Ascending aorta (tissue), 2 donors: ENCODE measurements at regions not wholly inside any gene's neighbourhood (a gene's known extent, or its start where the extent isn't known, plus 50 kb on each side); places are given as distances from the start of the nearest gene placed in this dataset.

Experiments
- DNase-seq, 2 donors: peaks; one replicate each; pipeline ENCODE4 v3.0.0-alpha.2; 2019; ENCODE audit warnings: low spot score in 2 of 2
- H3K27ac ChIP-seq, 2 donors: fragments of 200-600 bp; sonication (generic); one replicate each; pipeline ENCODE4 v1.5.1; 2016 to 2017; ENCODE audit warnings: mild to moderate bottlenecking in 1 of 2
- H3K27me3 ChIP-seq: fragments of 200-600 bp; sonication (generic); one replicate; pipeline ENCODE4 v1.5.1; 2017
- H3K36me3 ChIP-seq, 2 donors: fragments of 200-600 bp; sonication (generic); one replicate each; pipeline ENCODE4 v1.5.1; 2016
- H3K4me1 ChIP-seq, 2 donors: fragments of 200-600 bp; sonication (generic); one replicate each; pipeline ENCODE4 v1.5.1; 2016 to 2017; ENCODE audit warnings: mild to moderate bottlenecking in 1 of 2
- H3K4me3 ChIP-seq, 2 donors: fragments of 200-600 bp; sonication (generic); one replicate each; pipeline ENCODE4 v1.5.1; 2016 to 2017; ENCODE audit warnings: mild to moderate bottlenecking in 1 of 2
- H3K9me3 ChIP-seq, 2 donors: fragments of 200-600 bp; sonication (generic); one replicate each; pipeline ENCODE4 v1.5.1; 2016
- intact Hi-C: fragments of 100-400 bp; cut with DNase I; formaldehyde crosslinking; loops from one replicate; pipeline ENCODE4 v1.15.1; 2023
- TF ChIP-seq, protein P1 (sequence below), 3 experiments: fragments of 200-600 bp in 2 of 3; fragments of 450-650 bp in 1 of 3; sonication (generic) in 2 of 3; IDR thresholded peaks; one replicate each; pipeline ENCODE4 v1.5.1; 2016 to 2019; ENCODE audit warnings: antibody characterized with exemption in 3 of 3, mild to moderate bottlenecking in 1 of 3, moderate library complexity in 1 of 3

DNA sequence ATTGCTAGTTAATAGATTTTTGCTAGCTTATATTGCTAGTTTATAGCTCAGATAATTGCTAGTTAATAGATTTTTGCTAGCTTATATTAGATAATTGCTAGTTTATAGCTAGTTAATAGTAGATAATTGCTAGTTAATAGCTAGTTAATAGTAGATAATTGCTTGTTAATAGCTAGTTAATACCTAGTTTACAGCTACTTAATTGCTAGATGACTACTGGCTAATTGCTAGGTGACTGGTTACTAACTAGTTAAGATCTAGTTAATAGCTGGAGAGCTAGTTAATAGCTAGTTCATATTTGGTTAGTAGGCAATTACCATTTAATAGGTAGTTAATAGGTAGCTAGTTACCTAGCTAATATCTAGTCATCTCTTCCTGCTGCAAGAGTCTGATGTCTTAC is 633.8 kb upstream of the CT83 start:
- H3K4me1 ChIP-seq = no peaks in the 10 kb centered on the region
- H3K4me3 ChIP-seq = no peak overlapping the region
- TF ChIP-seq, protein P1, sequence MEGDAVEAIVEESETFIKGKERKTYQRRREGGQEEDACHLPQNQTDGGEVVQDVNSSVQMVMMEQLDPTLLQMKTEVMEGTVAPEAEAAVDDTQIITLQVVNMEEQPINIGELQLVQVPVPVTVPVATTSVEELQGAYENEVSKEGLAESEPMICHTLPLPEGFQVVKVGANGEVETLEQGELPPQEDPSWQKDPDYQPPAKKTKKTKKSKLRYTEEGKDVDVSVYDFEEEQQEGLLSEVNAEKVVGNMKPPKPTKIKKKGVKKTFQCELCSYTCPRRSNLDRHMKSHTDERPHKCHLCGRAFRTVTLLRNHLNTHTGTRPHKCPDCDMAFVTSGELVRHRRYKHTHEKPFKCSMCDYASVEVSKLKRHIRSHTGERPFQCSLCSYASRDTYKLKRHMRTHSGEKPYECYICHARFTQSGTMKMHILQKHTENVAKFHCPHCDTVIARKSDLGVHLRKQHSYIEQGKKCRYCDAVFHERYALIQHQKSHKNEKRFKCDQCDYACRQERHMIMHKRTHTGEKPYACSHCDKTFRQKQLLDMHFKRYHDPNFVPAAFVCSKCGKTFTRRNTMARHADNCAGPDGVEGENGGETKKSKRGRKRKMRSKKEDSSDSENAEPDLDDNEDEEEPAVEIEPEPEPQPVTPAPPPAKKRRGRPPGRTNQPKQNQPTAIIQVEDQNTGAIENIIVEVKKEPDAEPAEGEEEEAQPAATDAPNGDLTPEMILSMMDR (IDR thresholded peaks at IDR 0.05) = no peak
- no peaks in the 10 kb centered on the region for H3K36me3 ChIP-seq
- H3K27me3 ChIP-seq = no peaks in the 10 kb centered on the region
- no peaks in the 10 kb centered on the region for H3K9me3 ChIP-seq
- DNase-seq = no peak
- intact Hi-C loops = no loop called here
- no peak overlapping the region for H3K27ac ChIP-seq

DNA sequence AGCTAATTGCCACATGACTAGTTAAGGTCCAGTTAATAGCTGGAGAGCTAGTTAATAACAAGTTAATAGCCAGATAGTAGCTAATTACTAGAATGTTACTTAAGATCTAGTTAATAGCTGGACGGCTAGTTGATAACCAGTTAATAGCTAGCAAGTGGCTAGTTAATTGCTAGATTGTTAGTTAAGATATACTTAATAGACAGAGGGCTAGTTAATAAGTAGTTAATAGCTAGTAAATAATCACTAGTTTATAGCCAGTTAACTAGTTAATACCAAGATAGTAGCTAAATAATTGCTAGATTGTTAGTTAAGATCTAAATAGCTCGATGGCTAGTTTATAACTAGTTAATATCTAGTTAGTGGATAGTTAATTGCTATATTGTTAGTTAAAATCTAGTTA is 632.6 kb upstream of the CT83 start:
- TF ChIP-seq, protein P1 (IDR thresholded peaks at IDR 0.05) = no peak
- Histone ChIP-seq H3K36me3 (no peaks in the 10 kb centered on the region), H3K27me3 (no peaks in the 10 kb centered on the region), H3K4me3 (no peak overlapping the region), H3K9me3 (no peaks in the 10 kb centered on the region), H3K27ac (no peak overlapping the region), H3K4me1 (no peaks in the 10 kb centered on the region)
- no peak for DNase-seq
- intact Hi-C loops = no loop called here

- no peaks in the 10 kb centered on the region for H3K4me1 ChIP-seq
- no peak overlapping the region for H3K27ac ChIP-seq
- H3K4me3 ChIP-seq = no peak overlapping the region
- TF ChIP-seq, protein P1 (IDR thresholded peaks at IDR 0.05) = no peak
- H3K36me3 ChIP-seq = no peaks in the 10 kb centered on the region
- H3K27me3 ChIP-seq = no peaks in the 10 kb centered on the region
- intact Hi-C loops = no loop called here
- H3K9me3 ChIP-seq = no peaks in the 10 kb centered on the region
- no peak for DNase-seq
Measured at GRCh38 chrX:117094149-117094548, 631.4 kb upstream of the CT83 start.

- Histone ChIP-seq H3K36me3 (no peaks in the 10 kb centered on the region), H3K9me3 (no peaks in the 10 kb centered on the region), H3K27me3 (no peaks in the 10 kb centered on the region), H3K27ac (no peak overlapping the region), H3K4me1 (no peaks in the 10 kb centered on the region), H3K4me3 (no peak overlapping the region)
- intact Hi-C loops = no loop called here
- no peak for DNase-seq
- TF ChIP-seq, protein P1 (IDR thresholded peaks at IDR 0.05) = no peak
Measured at GRCh38 chrX:117093319-117093718, 630.5 kb upstream of the CT83 start.

GRCh38 chrX:117092641-117093040 is 629.9 kb upstream of the CT83 start:
- no peak overlapping the region for H3K27ac ChIP-seq
- no peaks in the 10 kb centered on the region for H3K4me1 ChIP-seq
- H3K9me3 ChIP-seq = no peaks in the 10 kb centered on the region
- no peaks in the 10 kb centered on the region for H3K36me3 ChIP-seq
- H3K27me3 ChIP-seq = no peaks in the 10 kb centered on the region
- H3K4me3 ChIP-seq = no peak overlapping the region
- TF ChIP-seq, protein P1 (IDR thresholded peaks at IDR 0.05) = no peak
- intact Hi-C loops = no loop called here
- no peak for DNase-seq

DNA sequence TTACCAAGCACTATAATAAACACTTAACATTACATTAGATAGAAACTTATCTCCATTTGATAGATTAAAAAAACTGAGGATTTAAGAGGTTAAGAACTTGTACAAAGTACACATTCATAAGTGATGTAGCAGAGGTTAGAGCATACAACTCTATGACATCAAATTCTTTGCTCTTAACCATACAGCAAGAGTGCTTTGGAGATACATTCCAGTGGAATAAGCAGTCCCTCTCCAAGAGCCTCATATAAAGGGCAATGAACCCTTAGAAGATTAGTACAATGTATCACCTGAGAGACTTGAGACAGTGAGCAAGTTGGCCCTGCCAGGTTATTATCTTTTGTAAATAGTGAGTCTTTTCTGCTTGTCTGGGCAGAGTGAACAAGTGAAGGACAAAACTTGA is 600.4 kb upstream of the CT83 start:
- Histone ChIP-seq H3K9me3 (no peaks in the 10 kb centered on the region), H3K4me1 (no peaks in the 10 kb centered on the region), H3K4me3 (no peak overlapping the region), H3K27me3 (no peaks in the 10 kb centered on the region), H3K27ac (no peak overlapping the region), H3K36me3 (no peaks in the 10 kb centered on the region)
- DNase-seq = no peak
- TF ChIP-seq, protein P1 (IDR thresholded peaks at IDR 0.05) = no peak
- intact Hi-C loops = no loop called here
